Epithelial cell of esophagus (primary cell): ENCODE measurements at regions not wholly inside any gene's neighbourhood (a gene's known extent, or its start where the extent isn't known, plus 50 kb on each side); places are given as distances from the start of the nearest gene placed in this dataset.
A peak's percentile ranks its signal among the peaks of the same experiment; 100 is the strongest.
"Not testable (repeated sequence)": the region's sequence is repeated elsewhere in the genome, so short reads cannot be mapped to it uniquely, and the experiment has no call there.

ENCODE experiments used
- DNase-seq: peaks from one replicate; pipeline ENCODE4 v3.0.0; 2010; ENCODE audit warnings: low read depth
- H3K4me3 ChIP-seq: 2 replicates; pipeline ENCODE4 v1.5.1; 2011; ENCODE audit warnings: mild to moderate bottlenecking, low read length, control low read depth
- CTCF ChIP-seq: IDR thresholded peaks from 2 replicates; pipeline ENCODE4 v1.5.1; 2011; ENCODE audit warnings: low read depth, mild to moderate bottlenecking, low read length, control low read depth, inconsistent platforms; ENCODE audit not compliant: insufficient read depth; ENCODE audit errors: missing control alignments

- no peak for DNase-seq
- no peak for TF ChIP-seq CTCF
- no peak overlapping the region for H3K4me3 ChIP-seq
Measured at GRCh38 chr15:30791239-30792175, 112.2 kb upstream of the FAN1 start.

GRCh38 chr15:30792843-30793242 lies 110.9 kb upstream of the FAN1 start:
- not testable (repeated sequence) for DNase-seq, H3K4me3 ChIP-seq

GRCh38 chr15:30794388-30794787 lies 109.3 kb upstream of the FAN1 start:
- TF ChIP-seq CTCF = no peak
- no peak for DNase-seq
- no peak overlapping the region for H3K4me3 ChIP-seq

- not testable (repeated sequence) for H3K4me3 ChIP-seq
- peak; percentile 15 for DNase-seq
- TF ChIP-seq CTCF = peak; percentile 33
Measured at GRCh38 chr15:30799565-30799964, 104.2 kb upstream of the FAN1 start.

GRCh38 chr15:30801140-30801895 lies 102.4 kb upstream of the FAN1 start:
- TF ChIP-seq CTCF = peak; percentile 43
- peak; percentile 20 for DNase-seq
- not testable (repeated sequence) for H3K4me3 ChIP-seq

- H3K4me3 ChIP-seq, DNase-seq: not testable (repeated sequence)
Measured at GRCh38 chr15:30802001-30802400, 101.7 kb upstream of the FAN1 start.

GRCh38 chr15:30803703-30804102 lies 100.0 kb upstream of the FAN1 start:
- H3K4me3 ChIP-seq, DNase-seq: not testable (repeated sequence)

GRCh38 chr15:30816430-30816829 lies 87.3 kb upstream of the FAN1 start:
- no peak for TF ChIP-seq CTCF
- H3K4me3 ChIP-seq = no peak overlapping the region
- DNase-seq = no peak

GRCh38 chr15:30823068-30823813 lies 80.5 kb upstream of the FAN1 start:
- peak overlapping the region; percentile 10 for H3K4me3 ChIP-seq
- not testable (repeated sequence) for DNase-seq
